Fibroblast of skin of left quadriceps (primary cell): ENCODE measurements at regions not wholly inside any gene's neighbourhood (a gene's known extent, or its start where the extent isn't known, plus 50 kb on each side); places are given as distances from the start of the nearest gene placed in this dataset.
"Not testable (repeated sequence)": the region's sequence is repeated elsewhere in the genome, so short reads cannot be mapped to it uniquely, and the experiment has no call there.

Source experiments
- DNase-seq, 2 experiments: peaks; one replicate each; pipeline ENCODE4 v3.0.0-alpha.2; 2013; ENCODE audit warnings: low read depth in 2 of 2

- not testable (repeated sequence) for DNase-seq
Observed at GRCh38 chr9:41839786-41840185, 289.4 kb downstream of the CNTNAP3B start.

GRCh38 chr9:41838953-41839352, 290.3 kb downstream of the CNTNAP3B start:
- DNase-seq, result not testable (repeated sequence)

GRCh38 chr9:41838562-41838851, 290.7 kb downstream of the CNTNAP3B start:
- not testable (repeated sequence) for DNase-seq

GRCh38 chr9:41837684-41838561, 291.3 kb downstream of the CNTNAP3B start:
- DNase-seq, result not testable (repeated sequence)

- not testable (repeated sequence) for DNase-seq
Observed at GRCh38 chr9:41833108-41833507, 296.1 kb downstream of the CNTNAP3B start.

GRCh38 chr9:41824723-41825122, 304.5 kb downstream of the CNTNAP3B start:
- DNase-seq, result not testable (repeated sequence)

GRCh38 chr9:41802706-41803105, 326.5 kb downstream of the CNTNAP3B start:
- not testable (repeated sequence) for DNase-seq

GRCh38 chr9:41798684-41799083, 330.5 kb downstream of the CNTNAP3B start:
- DNase-seq, result not testable (repeated sequence)

- DNase-seq, result peak in 1 of 2 experiments; percentile 3
Observed at GRCh38 chr9:41790719-41791363, 338.4 kb downstream of the CNTNAP3B start.

GRCh38 chr9:41790007-41790406, 339.2 kb downstream of the CNTNAP3B start:
- DNase-seq, result not testable (repeated sequence)

GRCh38 chr9:41789387-41789786, 339.8 kb downstream of the CNTNAP3B start:
- DNase-seq, result not testable (repeated sequence)

- DNase-seq, result not testable (repeated sequence)
Observed at GRCh38 chr9:41787951-41788350, 341.3 kb downstream of the CNTNAP3B start.

- not testable (repeated sequence) for DNase-seq
Observed at GRCh38 chr9:41787270-41787669, 342.0 kb downstream of the CNTNAP3B start.

GRCh38 chr9:41784006-41784405, 345.2 kb downstream of the CNTNAP3B start:
- DNase-seq, result not testable (repeated sequence)

GRCh38 chr9:41783070-41783810, 346.0 kb downstream of the CNTNAP3B start:
- DNase-seq, result not testable (repeated sequence)

- DNase-seq, result not testable (repeated sequence)
Observed at GRCh38 chr9:41781899-41782298, 347.3 kb downstream of the CNTNAP3B start.

- not testable (repeated sequence) for DNase-seq
Observed at GRCh38 chr9:41779897-41780406, 349.3 kb downstream of the CNTNAP3B start.

- DNase-seq, result not testable (repeated sequence)
Observed at GRCh38 chr9:41779192-41779591, 350.0 kb downstream of the CNTNAP3B start.

GRCh38 chr9:41778535-41779071, 350.6 kb downstream of the CNTNAP3B start:
- DNase-seq, result not testable (repeated sequence)

GRCh38 chr9:41777536-41777935, 351.7 kb downstream of the CNTNAP3B start:
- not testable (repeated sequence) for DNase-seq

GRCh38 chr9:41772541-41772940, 356.7 kb downstream of the CNTNAP3B start:
- DNase-seq, result not testable (repeated sequence)

GRCh38 chr9:41771693-41772092, 357.5 kb downstream of the CNTNAP3B start:
- not testable (repeated sequence) for DNase-seq
